HEK293T (cell line): ENCODE measurements at regions not wholly inside any gene's neighbourhood (a gene's known extent, or its start where the extent isn't known, plus 50 kb on each side); places are given as distances from the start of the nearest gene placed in this dataset.

Source experiments
- CTCF ChIA-PET: fragments of 350-600 bp; formaldehyde crosslinking; extraction: SDS; loops from one replicate; lab custom pipeline; 2021; ENCODE audit warnings: antibody characterized with exemption, inconsistent platforms; lab: Yijun Ruan, JAX
- POLR2A ChIA-PET: fragments of 350-600 bp; formaldehyde crosslinking; extraction: SDS; loops from one replicate; lab custom pipeline; 2020; ENCODE audit warnings: antibody characterized with exemption, inconsistent platforms; lab: Yijun Ruan, JAX
- DNase-seq: peaks from one replicate; pipeline ENCODE4 v3.0.0; 2012; ENCODE audit warnings: mixed read lengths; ENCODE audit errors: extremely low spot score
- ARNT ChIP-seq: fragments of 450-650 bp; IDR thresholded peaks from 2 replicates; pipeline ENCODE4 v1.6.1; 2017; ENCODE audit warnings: mild to moderate bottlenecking
- BHLHE40 ChIP-seq: fragments of 450-650 bp; IDR thresholded peaks from 2 replicates; pipeline ENCODE4 v1.6.1; 2016; ENCODE audit warnings: mild to moderate bottlenecking, moderate library complexity, borderline replicate concordance
- CTBP1 ChIP-seq: fragments of 450-650 bp; IDR thresholded peaks from 2 replicates; pipeline ENCODE4 v1.6.1; 2016; ENCODE audit warnings: borderline replicate concordance
- ELF4 ChIP-seq: fragments of 450-650 bp; IDR thresholded peaks from 2 replicates; pipeline ENCODE4 v1.6.1; 2017; ENCODE audit warnings: antibody characterized with exemption
- FOXA1 ChIP-seq: fragments of 450-650 bp; IDR thresholded peaks from 2 replicates; pipeline ENCODE4 v1.6.1; 2016; ENCODE audit warnings: mild to moderate bottlenecking
- FOXK2 ChIP-seq: fragments of 450-650 bp; IDR thresholded peaks from 2 replicates; pipeline ENCODE4 v1.6.1; 2016; ENCODE audit warnings: mild to moderate bottlenecking
- FOXM1 ChIP-seq: fragments of 450-650 bp; IDR thresholded peaks from 2 replicates; pipeline ENCODE4 v1.6.1; 2017; ENCODE audit warnings: mild to moderate bottlenecking, borderline replicate concordance
- HDGF ChIP-seq: fragments of 450-650 bp; IDR thresholded peaks from 2 replicates; pipeline ENCODE4 v1.6.1; 2017; ENCODE audit warnings: antibody characterized with exemption, borderline replicate concordance
- L3MBTL2 ChIP-seq: fragments of 450-650 bp; conservative IDR thresholded peaks from 2 replicates; pipeline ENCODE4 v1.6.1; 2016; ENCODE audit warnings: mild to moderate bottlenecking
- LEF1 ChIP-seq: fragments of 450-650 bp; IDR thresholded peaks from 2 replicates; pipeline ENCODE4 v1.6.1; 2017; ENCODE audit warnings: mild to moderate bottlenecking, borderline replicate concordance
- NFRKB ChIP-seq: fragments of 450-650 bp; IDR thresholded peaks from 2 replicates; pipeline ENCODE4 v1.6.1; 2016; ENCODE audit warnings: mild to moderate bottlenecking, moderate library complexity
- SP1 ChIP-seq: fragments of 450-650 bp; IDR thresholded peaks from 2 replicates; pipeline ENCODE4 v1.6.1; 2017
- SUZ12 ChIP-seq: fragments of 450-650 bp; IDR thresholded peaks from 2 replicates; pipeline ENCODE4 v1.6.1; 2016; ENCODE audit warnings: mild to moderate bottlenecking
- TARDBP ChIP-seq: fragments of 450-650 bp; IDR thresholded peaks from 2 replicates; pipeline ENCODE4 v1.6.1; 2016
- ZNF384 ChIP-seq: fragments of 450-650 bp; IDR thresholded peaks from 2 replicates; pipeline ENCODE4 v1.6.1; 2016
- TF ChIP-seq, protein P1 (sequence below): fragments of 450-650 bp; IDR thresholded peaks from 2 replicates; pipeline ENCODE4 v1.6.1; 2016

DNA sequence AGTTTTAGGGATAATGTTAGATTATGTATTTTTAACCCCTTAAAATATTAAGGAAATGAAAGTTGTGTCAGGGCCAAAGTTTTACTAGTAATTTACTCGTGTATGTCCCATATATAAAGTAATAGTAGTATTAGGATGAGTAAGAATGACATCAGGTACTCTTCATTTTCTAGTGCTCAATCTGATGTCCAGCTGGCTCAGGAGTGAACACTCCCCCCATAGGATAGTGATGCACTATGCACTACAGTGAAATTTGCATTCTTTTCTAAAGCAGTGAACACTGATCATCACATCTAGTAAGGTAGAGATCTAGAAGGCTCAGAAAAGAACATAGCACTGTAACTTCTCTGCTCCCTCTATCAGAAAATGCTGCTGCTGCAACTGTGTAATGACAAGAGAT is 409.7 kb downstream of the GLUD2 start:
- TF ChIP-seq, protein P1, sequence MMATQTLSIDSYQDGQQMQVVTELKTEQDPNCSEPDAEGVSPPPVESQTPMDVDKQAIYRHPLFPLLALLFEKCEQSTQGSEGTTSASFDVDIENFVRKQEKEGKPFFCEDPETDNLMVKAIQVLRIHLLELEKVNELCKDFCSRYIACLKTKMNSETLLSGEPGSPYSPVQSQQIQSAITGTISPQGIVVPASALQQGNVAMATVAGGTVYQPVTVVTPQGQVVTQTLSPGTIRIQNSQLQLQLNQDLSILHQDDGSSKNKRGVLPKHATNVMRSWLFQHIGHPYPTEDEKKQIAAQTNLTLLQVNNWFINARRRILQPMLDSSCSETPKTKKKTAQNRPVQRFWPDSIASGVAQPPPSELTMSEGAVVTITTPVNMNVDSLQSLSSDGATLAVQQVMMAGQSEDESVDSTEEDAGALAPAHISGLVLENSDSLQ = no peak
- no peak for TF ChIP-seq BHLHE40
- no peak for TF ChIP-seq FOXA1
- no peak for TF ChIP-seq SUZ12
- TF ChIP-seq ELF4 = no peak
- no peak for TF ChIP-seq HDGF
- TF ChIP-seq FOXM1 = no peak
- no peak for TF ChIP-seq ARNT
- CTCF ChIA-PET = no interaction called here
- POLR2A ChIA-PET = no interaction called here
- DNase-seq = no peak

DNA sequence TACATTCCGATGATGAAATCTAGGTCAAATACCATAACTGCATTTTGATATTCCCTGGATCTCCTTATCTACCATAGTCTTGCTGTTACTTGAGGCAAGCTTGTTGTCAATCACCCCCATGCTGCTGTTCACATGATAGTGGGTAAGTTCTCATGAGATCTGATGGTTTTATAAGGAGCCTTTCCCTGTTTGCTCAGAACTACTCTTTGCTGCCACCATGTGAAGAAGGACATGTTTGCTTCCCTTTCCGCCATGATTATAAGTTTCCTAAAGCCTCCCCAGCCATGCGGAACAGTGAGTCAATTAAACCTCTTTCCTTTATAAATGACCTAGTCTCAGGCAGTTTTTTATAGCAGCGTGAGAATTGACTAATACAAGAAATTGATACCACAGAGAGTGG is 432.0 kb downstream of the GLUD2 start:
- no peak for DNase-seq
- TF ChIP-seq CTBP1 = no peak
- no peak for TF ChIP-seq LEF1
- TF ChIP-seq SUZ12 = no peak
- TF ChIP-seq, protein P1 = no peak
- no peak for TF ChIP-seq ZNF384
- no peak for TF ChIP-seq SP1
- TF ChIP-seq TARDBP = no peak
- no peak for TF ChIP-seq NFRKB
- no peak for TF ChIP-seq L3MBTL2
- no peak for TF ChIP-seq FOXK2
- TF ChIP-seq FOXA1 = no peak
- no peak for TF ChIP-seq BHLHE40
- no peak for TF ChIP-seq ARNT
- TF ChIP-seq HDGF = no peak
- TF ChIP-seq ELF4 = no peak
- TF ChIP-seq FOXM1 = no peak
- ChIA-PET CTCF (no interaction called here), POLR2A (no interaction called here)

DNA sequence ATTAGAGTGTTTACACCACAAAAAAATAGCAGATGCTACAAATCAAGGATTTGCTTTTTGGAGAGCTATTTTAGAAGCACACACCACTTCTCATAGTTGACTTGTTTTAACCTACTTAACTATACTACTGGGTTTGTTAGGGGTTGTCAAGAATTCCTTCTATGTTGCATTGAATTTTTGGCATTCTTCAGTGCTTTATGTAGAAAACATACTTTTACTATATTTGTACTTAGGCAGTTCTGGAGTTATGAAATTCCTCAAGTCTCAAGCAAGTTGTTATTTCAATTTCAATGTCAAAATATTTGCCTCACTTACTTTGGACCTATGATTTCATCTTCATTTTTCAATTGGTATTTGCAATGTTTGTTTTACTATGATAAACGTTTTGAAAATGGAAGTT is 449.6 kb downstream of the GLUD2 start:
- CTCF ChIA-PET = no interaction called here
- no peak for TF ChIP-seq BHLHE40
- TF ChIP-seq LEF1 = no peak
- no peak for TF ChIP-seq ELF4
- TF ChIP-seq HDGF = no peak
- TF ChIP-seq ZNF384 = no peak
- TF ChIP-seq NFRKB = no peak
- TF ChIP-seq, protein P1 = no peak
- no peak for TF ChIP-seq SP1
- no peak for TF ChIP-seq FOXM1
- TF ChIP-seq TARDBP = no peak

DNA sequence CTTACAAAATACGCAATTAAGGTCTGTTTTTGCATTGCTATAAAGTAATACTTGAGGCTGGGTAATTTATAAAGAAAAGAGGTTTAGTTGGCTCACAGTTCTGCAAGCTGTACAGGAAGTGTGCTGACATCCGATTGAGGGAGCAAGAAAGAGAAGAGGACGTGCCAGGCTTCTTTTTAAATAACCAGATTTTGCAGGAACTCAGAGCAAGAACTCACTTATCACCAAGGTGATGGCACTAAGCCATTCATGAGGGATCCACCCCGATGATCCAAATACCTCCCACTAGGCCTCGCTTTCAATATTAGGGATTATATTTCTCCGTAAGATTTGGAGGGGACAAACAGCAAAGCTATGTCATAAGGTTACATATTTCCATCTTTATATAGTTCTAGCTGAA is 456.7 kb downstream of the GLUD2 start:
- no peak for DNase-seq
- ChIA-PET POLR2A (no interaction called here), CTCF (no interaction called here)
- TF ChIP-seq FOXK2 (no peak), HDGF (no peak), CTBP1 (no peak)

More for the DNA sequence above, 449.6 kb downstream of the GLUD2 start:
- POLR2A ChIA-PET = no interaction called here
- DNase-seq = no peak

DNA sequence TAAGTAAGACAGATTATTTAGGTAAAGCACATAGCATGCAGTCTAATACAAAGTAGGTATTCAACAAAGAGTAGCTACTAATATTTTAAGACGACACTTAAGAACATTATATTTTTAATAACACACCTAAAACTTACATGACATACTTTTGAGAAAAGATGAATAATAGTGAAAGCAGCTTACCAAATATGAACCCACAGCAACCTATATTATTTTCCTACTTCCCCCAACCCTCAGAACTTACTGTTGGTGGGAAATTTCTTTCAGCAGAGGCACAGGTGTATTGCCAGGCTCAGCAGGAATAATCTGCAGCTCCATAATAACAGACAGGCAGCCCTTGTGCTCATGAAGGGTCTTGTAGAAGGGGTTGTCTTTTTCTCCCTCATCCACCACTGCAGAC is 498.9 kb downstream of the GLUD2 start:
- TF ChIP-seq FOXA1 (no peak), FOXM1 (no peak), TARDBP (no peak), ARNT (no peak), L3MBTL2 (no peak), FOXK2 (no peak), SP1 (no peak), ZNF384 (no peak), LEF1 (no peak), SUZ12 (no peak), CTBP1 (no peak), NFRKB (no peak), ELF4 (no peak), HDGF (no peak), BHLHE40 (no peak)
- TF ChIP-seq, protein P1 = no peak
- ChIA-PET CTCF (no interaction called here), POLR2A (no interaction called here)
- no peak for DNase-seq

DNA sequence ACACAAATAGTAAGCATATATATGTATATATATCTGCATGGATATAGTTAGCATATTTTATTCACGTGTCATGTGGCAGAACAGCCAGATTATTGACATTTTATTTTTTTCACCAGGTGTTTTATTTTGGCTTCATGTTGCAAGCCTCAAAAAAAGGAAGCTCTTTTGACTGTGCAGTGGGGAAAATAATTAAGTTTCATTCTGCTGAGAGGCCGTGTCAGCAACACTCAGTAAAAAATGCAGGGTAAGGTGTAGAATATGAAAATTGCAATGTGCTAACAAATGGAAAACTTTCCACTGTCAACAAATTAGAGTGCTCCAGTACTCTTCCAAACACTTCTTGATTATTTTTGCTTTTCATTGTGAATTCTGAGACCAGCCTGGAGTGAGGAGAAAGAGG is 511.5 kb downstream of the GLUD2 start:
- ChIA-PET POLR2A (no interaction called here), CTCF (no interaction called here)
- TF ChIP-seq SUZ12 = no peak
- TF ChIP-seq NFRKB = no peak
- TF ChIP-seq SP1 = no peak
- TF ChIP-seq, protein P1 = no peak
- TF ChIP-seq ARNT = no peak
- no peak for TF ChIP-seq FOXM1
- TF ChIP-seq FOXK2 = no peak
- TF ChIP-seq ELF4 = no peak
- TF ChIP-seq LEF1 = no peak
- TF ChIP-seq HDGF = no peak
- no peak for TF ChIP-seq FOXA1
- TF ChIP-seq TARDBP = no peak
- no peak for TF ChIP-seq BHLHE40
- no peak for TF ChIP-seq CTBP1
- TF ChIP-seq L3MBTL2 = no peak
- no peak for TF ChIP-seq ZNF384
- no peak for DNase-seq
